ENCODE measurements at regions not wholly inside any gene's neighbourhood (a gene's known extent, or its start where the extent isn't known, plus 50 kb on each side); places are given as distances from the start of the nearest gene placed in this dataset.

- H3K4me2 ChIP-seq (ENCODE audit: insufficient read depth in 1 of 2, low read depth in 2 of 2, low read length in 2 of 2) = no peak overlapping the region
- H3K36me3 ChIP-seq (ENCODE audit: control insufficient read depth in 2 of 4, insufficient read depth in 4 of 4, low read length in 3 of 4) = no peaks in the 10 kb centered on the region
- H2BK12ac ChIP-seq (ENCODE audit: low read depth, low read length) = no peak overlapping the region
- no peak overlapping the region for H3K27ac ChIP-seq (ENCODE audit: low read depth, low read length)
- H3K27me3 ChIP-seq (replicated peaks in 1 of 4; ENCODE audit: control insufficient read depth in 3 of 4, extremely low read depth in 1 of 4, insufficient read depth in 3 of 4, low read length in 3 of 4) = no peaks in the 10 kb centered on the region
- no peak overlapping the region for H2BK120ac ChIP-seq (replicated peaks; ENCODE audit: low read depth, low read length)
- no peak overlapping the region for H3K18ac ChIP-seq (ENCODE audit: extremely low read depth, low read length)
- no peaks in the 10 kb centered on the region for H3K9me3 ChIP-seq (ENCODE audit: insufficient read depth in 2 of 2, low read depth in 1 of 2, low read length in 1 of 2)
- 88% methylated on average over 3 of the region's 3 CpGs; no CpG with 5 or more reads in 1 of the 2 experiments for WGBS, 2 experiments (ENCODE audit: extremely low coverage in 1 of 2, insufficient coverage in 1 of 2, insufficient read length in 1 of 2, insufficient replicate concordance in 2 of 2, low coverage in 1 of 2, low lambda C conversion rate in 2 of 2, missing lambda C conversion rate in 1 of 2)
- H4K91ac ChIP-seq (replicated peaks; ENCODE audit: insufficient read length, low read length) = no peak overlapping the region
- H3K23me2 ChIP-seq (ENCODE audit: low read depth, low read length) = no peaks in the 10 kb centered on the region; the same call in 1 of the 2 replicates
- no peak overlapping the region for H4K5ac ChIP-seq (ENCODE audit: insufficient read length, low read depth, low read length)
- H3K56ac ChIP-seq (replicated peaks; ENCODE audit: insufficient read length, low read depth, low read length) = no peak overlapping the region
- ChIA-PET POLR2A (ENCODE audit: partially characterized antibody) (no interaction called here), CTCF (ENCODE audit: partially characterized antibody) (interaction anchor here (1.8 kb wide), 1 partner anchor 8 kb away, joined by 4 read pairs; no protein-coding TSS in a partner anchor)
- no peak overlapping the region for H2AK5ac ChIP-seq (ENCODE audit: low read depth, low read length)
- no peak overlapping the region for H2BK20ac ChIP-seq (ENCODE audit: low read length)
- no peak overlapping the region for H2AFZ ChIP-seq (ENCODE audit: low read length)
- no peak overlapping the region for H4K8ac ChIP-seq (ENCODE audit: extremely low read depth, insufficient read depth, low read length)
- FAIRE-seq = no peak
- H3K4me1 ChIP-seq (replicated peaks in 1 of 4; ENCODE audit: control insufficient read depth in 3 of 4, insufficient read depth in 4 of 4, low read length in 3 of 4) = no peaks in the 10 kb centered on the region
- no peak overlapping the region for H2BK5ac ChIP-seq (ENCODE audit: low read depth, low read length)
- no peaks in the 10 kb centered on the region for H3K79me2 ChIP-seq (ENCODE audit: control insufficient read depth in 1 of 2, insufficient read depth in 2 of 2, low read length in 2 of 2)
- no peak for TF ChIP-seq KDM4A (IDR thresholded peaks at IDR 0.05; ENCODE audit: low read depth, low read length, severe bottlenecking)
- no peak for TF ChIP-seq TAF1 (IDR thresholded peaks at IDR 0.05; ENCODE audit: low read depth, low read length)
- no peak for TF ChIP-seq EGR1 (IDR thresholded peaks at IDR 0.05; ENCODE audit: borderline replicate concordance, low read depth, low read length)
- no peak for TF ChIP-seq EZH2 (IDR thresholded peaks at IDR 0.05; ENCODE audit: low read depth, low read length, severe bottlenecking)
- no peak for TF ChIP-seq BRCA1 (IDR thresholded peaks at IDR 0.05; ENCODE audit: low read depth, low read length)
- no peak for TF ChIP-seq CTBP2 (IDR thresholded peaks at IDR 0.05; ENCODE audit: borderline replicate concordance, insufficient read depth, insufficient read length, low read length)
- no peak for TF ChIP-seq E2F6 (IDR thresholded peaks at IDR 0.05)
- no peak for TF ChIP-seq SP2 (IDR thresholded peaks at IDR 0.05; ENCODE audit: low read length)
- TF ChIP-seq JUN (IDR thresholded peaks at IDR 0.05; ENCODE audit: low read depth, low read length) = no peak
- TF ChIP-seq CEBPB (IDR thresholded peaks at IDR 0.05; ENCODE audit: low read depth, low read length) = no peak
- TF ChIP-seq TBP (IDR thresholded peaks at IDR 0.05; ENCODE audit: low read depth, low read length) = no peak
- no peak for TF ChIP-seq RFX5 (IDR thresholded peaks at IDR 0.05; ENCODE audit: borderline replicate concordance, low read depth, low read length)
- TF ChIP-seq HDAC6 (IDR thresholded peaks at IDR 0.05; ENCODE audit: low read depth, low read length) = no peak
- TF ChIP-seq CBX5 (IDR thresholded peaks at IDR 0.05; ENCODE audit: low read depth, low read length) = no peak
- H3K23ac ChIP-seq (ENCODE audit: insufficient read length) = no peak overlapping the region
- H3K4ac ChIP-seq (replicated peaks; ENCODE audit: insufficient read length, low read depth, low read length) = no peak overlapping the region
- H3K79me1 ChIP-seq (ENCODE audit: low read depth, low read length) = no peaks in the 10 kb centered on the region
- H3K4me3 ChIP-seq (ENCODE audit: extremely low read depth in 1 of 4, insufficient read depth in 2 of 4, low read depth in 3 of 4, low read length in 4 of 4) = no peak overlapping the region
- H4K20me1 ChIP-seq (replicated peaks in 1 of 2; ENCODE audit: control insufficient read depth in 1 of 2, insufficient read depth in 2 of 2, low read length in 2 of 2) = no peaks in the 10 kb centered on the region
- no peak overlapping the region for H3K9ac ChIP-seq (replicated peaks in 1 of 4; ENCODE audit: extremely low read depth in 1 of 4, low read depth in 3 of 4, low read length in 3 of 4)
- DNase-seq (ENCODE audit: low read depth in 1 of 2, low spot score in 2 of 2) = no peak
- no peak overlapping the region for H3K14ac ChIP-seq (ENCODE audit: insufficient read length)
- no peak overlapping the region for H2BK15ac ChIP-seq (ENCODE audit: low read length)
Measured at GRCh38 chr3:24911076-24911475, 416.4 kb upstream of the THRB start.

All from H1 (cell line).